Spinal cord (tissue), 9 donors: ENCODE measurements at regions not wholly inside any gene's neighbourhood (a gene's known extent, or its start where the extent isn't known, plus 50 kb on each side); places are given as distances from the start of the nearest gene placed in this dataset.
A peak's percentile ranks its signal among the peaks of the same experiment; 100 is the strongest.

Source experiments
- DNase-seq, 6 donors: peaks; one replicate each; pipeline versions ENCODE4 v3.0.0 to v3.0.0-alpha.2; 2013 to 2015; ENCODE audit warnings: low spot score in 6 of 6, low read depth in 4 of 6
- H3K27ac ChIP-seq: one replicate; pipeline ENCODE4 v1.5.1; 2013; ENCODE audit warnings: low read depth, low read length, control low read depth
- H3K27me3 ChIP-seq: one replicate; pipeline ENCODE4 v1.6.1; 2013; ENCODE audit warnings: low read length; ENCODE audit not compliant: control insufficient read depth, insufficient read depth
- H3K36me3 ChIP-seq: one replicate; pipeline ENCODE4 v1.6.1; 2013; ENCODE audit warnings: low read length; ENCODE audit not compliant: control insufficient read depth, insufficient read depth
- H3K4me1 ChIP-seq: one replicate; pipeline ENCODE4 v1.6.1; 2013; ENCODE audit warnings: low read length; ENCODE audit not compliant: control insufficient read depth, insufficient read depth
- H3K4me3 ChIP-seq: one replicate; pipeline ENCODE4 v1.5.1; 2013; ENCODE audit warnings: low read depth, low read length, control low read depth
- H3K9me3 ChIP-seq: one replicate; pipeline ENCODE4 v1.6.1; 2013; ENCODE audit warnings: low read length; ENCODE audit not compliant: control insufficient read depth, insufficient read depth
- WGBS: methylation state at CpG from one replicate; pipeline ENCODE4 v1.1.5; 2013; ENCODE audit warnings: missing lambda C conversion rate; ENCODE audit not compliant: insufficient coverage; 5-methylcytosine and 5-hydroxymethylcytosine counted together
- donor health status: healthy.

- Histone ChIP-seq H3K9me3 (no peaks in the 10 kb centered on the region), H3K27ac (no peak overlapping the region), H3K27me3 (no peaks in the 10 kb centered on the region), H3K4me1 (no peaks in the 10 kb centered on the region), H3K4me3 (no peak overlapping the region), H3K36me3 (no peaks in the 10 kb centered on the region)
- 92% methylated on average over 4 of the region's 4 CpGs for WGBS
- no peak for DNase-seq
Observed at GRCh38 chr12:42767998-42768397, 178.5 kb upstream of the PRICKLE1 start.

GRCh38 chr12:42767326-42767954 is 177.9 kb upstream of the PRICKLE1 start:
- H3K4me1 ChIP-seq = no peaks in the 10 kb centered on the region
- H3K4me3 ChIP-seq = no peak overlapping the region
- H3K27ac ChIP-seq = no peak overlapping the region
- no peaks in the 10 kb centered on the region for H3K9me3 ChIP-seq
- WGBS = 98% methylated on average over 5 of the region's 7 CpGs
- no peak for DNase-seq
- no peaks in the 10 kb centered on the region for H3K27me3 ChIP-seq
- no peaks in the 10 kb centered on the region for H3K36me3 ChIP-seq

GRCh38 chr12:42766754-42767153 is 177.2 kb upstream of the PRICKLE1 start:
- no peak overlapping the region for H3K4me3 ChIP-seq
- H3K36me3 ChIP-seq = no peaks in the 10 kb centered on the region
- no peaks in the 10 kb centered on the region for H3K27me3 ChIP-seq
- H3K9me3 ChIP-seq = no peaks in the 10 kb centered on the region
- H3K4me1 ChIP-seq = no peaks in the 10 kb centered on the region
- no peak for DNase-seq
- H3K27ac ChIP-seq = no peak overlapping the region
- WGBS = 83% methylated on average over 2 of the region's 4 CpGs

- H3K4me3 ChIP-seq = no peak overlapping the region
- no peaks in the 10 kb centered on the region for H3K9me3 ChIP-seq
- H3K4me1 ChIP-seq = no peaks in the 10 kb centered on the region
- H3K27me3 ChIP-seq = no peaks in the 10 kb centered on the region
- H3K27ac ChIP-seq = no peak overlapping the region
- H3K36me3 ChIP-seq = no peaks in the 10 kb centered on the region
- no CpG with 5 or more reads among the region's 3 CpGs for WGBS
- DNase-seq = peak in 1 of 6 donors; percentile 69
Observed at GRCh38 chr12:42766026-42766425, 176.5 kb upstream of the PRICKLE1 start.

GRCh38 chr12:42763682-42764081 is 174.1 kb upstream of the PRICKLE1 start:
- 88% methylated on average over 1 of the region's 4 CpGs for WGBS
- no peak for DNase-seq
- Histone ChIP-seq H3K27me3 (no peaks in the 10 kb centered on the region), H3K9me3 (no peaks in the 10 kb centered on the region), H3K4me1 (no peaks in the 10 kb centered on the region), H3K4me3 (no peak overlapping the region), H3K36me3 (no peaks in the 10 kb centered on the region), H3K27ac (no peak overlapping the region)

GRCh38 chr12:42762395-42762925 is 172.9 kb upstream of the PRICKLE1 start:
- WGBS = 50% methylated on average over 1 of the region's 1 CpG
- peak in 2 of 6 donors; percentile 40 to 41 for DNase-seq
- Histone ChIP-seq H3K9me3 (no peaks in the 10 kb centered on the region), H3K4me3 (no peak overlapping the region), H3K27me3 (no peaks in the 10 kb centered on the region), H3K36me3 (no peaks in the 10 kb centered on the region), H3K27ac (no peak overlapping the region), H3K4me1 (no peaks in the 10 kb centered on the region)

GRCh38 chr12:42761601-42762350 is 172.2 kb upstream of the PRICKLE1 start:
- no peaks in the 10 kb centered on the region for H3K27me3 ChIP-seq
- no peak overlapping the region for H3K4me3 ChIP-seq
- no CpG with 5 or more reads among the region's 4 CpGs for WGBS
- no peak overlapping the region for H3K27ac ChIP-seq
- H3K9me3 ChIP-seq = no peaks in the 10 kb centered on the region
- DNase-seq = no peak
- no peaks in the 10 kb centered on the region for H3K36me3 ChIP-seq
- no peaks in the 10 kb centered on the region for H3K4me1 ChIP-seq

- Histone ChIP-seq H3K4me1 (no peaks in the 10 kb centered on the region), H3K4me3 (no peak overlapping the region), H3K9me3 (no peaks in the 10 kb centered on the region), H3K27ac (no peak overlapping the region), H3K36me3 (no peaks in the 10 kb centered on the region), H3K27me3 (no peaks in the 10 kb centered on the region)
- DNase-seq = no peak
- no CpG with 5 or more reads among the region's 1 CpG for WGBS
Observed at GRCh38 chr12:42761086-42761485, 171.5 kb upstream of the PRICKLE1 start.

GRCh38 chr12:42760550-42760949 is 171.0 kb upstream of the PRICKLE1 start:
- no peaks in the 10 kb centered on the region for H3K36me3 ChIP-seq
- H3K4me3 ChIP-seq = no peak overlapping the region
- H3K4me1 ChIP-seq = no peaks in the 10 kb centered on the region
- H3K27me3 ChIP-seq = no peaks in the 10 kb centered on the region
- H3K27ac ChIP-seq = no peak overlapping the region
- no peak for DNase-seq
- H3K9me3 ChIP-seq = no peaks in the 10 kb centered on the region
